ENCODE measurements at regions not wholly inside any gene's neighbourhood (a gene's known extent, or its start where the extent isn't known, plus 50 kb on each side); places are given as distances from the start of the nearest gene placed in this dataset.

DNA sequence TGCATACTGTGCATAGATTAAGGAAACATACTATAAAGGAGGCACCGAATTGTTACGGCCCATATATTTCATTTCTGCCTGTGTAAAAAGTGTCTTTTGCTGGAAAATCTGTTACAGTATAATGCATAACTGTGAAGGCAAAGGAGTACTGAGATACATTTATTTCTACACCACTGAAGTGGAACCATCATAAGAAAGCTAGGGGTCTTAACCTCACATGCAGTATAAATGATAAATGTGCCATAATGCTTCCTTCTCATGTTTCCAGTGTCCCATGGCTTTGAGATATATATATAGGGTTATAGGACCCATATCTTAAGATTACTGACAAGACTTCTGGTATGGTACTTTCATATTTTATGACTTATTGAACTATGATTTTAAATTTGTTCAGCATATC lies 713.8 kb upstream of the PABPC4L start:
- TF ChIP-seq EZH2phosphoT487 (IDR thresholded peaks at IDR 0.05; ENCODE audit: insufficient read depth, low read depth) (no peak), EZH2 (IDR thresholded peaks at IDR 0.05; ENCODE audit: insufficient read depth, poor library complexity, severe bottlenecking) (no peak)

Measured in GM23248 (cell line).